Body of pancreas (tissue), 4 donors: ENCODE measurements at regions not wholly inside any gene's neighbourhood (a gene's known extent, or its start where the extent isn't known, plus 50 kb on each side); places are given as distances from the start of the nearest gene placed in this dataset. TPM values are rescaled to one million over a fixed set of nuclear protein-coding genes. Genes with fewer than 3 reads are reported as not detected.

Experiments used
- ATAC-seq: fragments of 150-250 bp; one replicate; pipeline ENCODE4 v1.9.1; 2016
- DNase-seq, 4 donors: peaks; one replicate each; pipeline ENCODE4 v3.0.0-alpha.2; 2019
- H3K27ac ChIP-seq, 4 donors: fragments of 200-600 bp; sonication (generic); 1 replicate in 3 of 4; 2 replicates in 1 of 4; pipeline versions ENCODE4 v1.5.1 to v1.6.1; 2016 to 2019; ENCODE audit warnings: mild to moderate bottlenecking in 1 of 4, mixed read lengths in 1 of 4, moderate library complexity in 1 of 4
- H3K27me3 ChIP-seq, 2 donors: fragments of 200-600 bp; sonication (generic); one replicate each; pipeline ENCODE4 v1.6.0; 2016; ENCODE audit warnings: mild to moderate bottlenecking in 1 of 2
- H3K36me3 ChIP-seq, 2 donors: fragments of 200-600 bp; sonication (generic); replicated peaks in 1 of 2; 2 replicates each; pipeline ENCODE4 v1.5.1; 2016; ENCODE audit warnings: low read depth in 2 of 2; ENCODE audit not compliant: insufficient read depth in 1 of 2
- H3K4me1 ChIP-seq: fragments of 200-600 bp; sonication (generic); one replicate; pipeline ENCODE4 v1.6.0; 2016
- H3K4me3 ChIP-seq, 2 donors: fragments of 200-600 bp; sonication (generic); 1 replicate in 1 of 2; 2 replicates in 1 of 2; pipeline ENCODE4 v1.5.1; 2016 to 2019
- H3K9me3 ChIP-seq, 3 donors: fragments of 200-600 bp; sonication (generic); 1 replicate in 2 of 3; 2 replicates in 1 of 3; pipeline ENCODE4 v1.5.1; 2016
- POLR2A ChIP-seq, 3 donors: fragments of 450-650 bp; IDR thresholded peaks; one replicate each; pipeline ENCODE4 v1.6.1; 2016; ENCODE audit warnings: antibody characterized with exemption in 3 of 3, mild to moderate bottlenecking in 2 of 3
- WGBS, 2 donors: methylation state at CpG; one replicate each; pipeline ENCODE4 v1.1.5; 2017; 5-methylcytosine and 5-hydroxymethylcytosine counted together
- intact Hi-C: fragments of 100-400 bp; cut with DNase I; formaldehyde crosslinking; loops from one replicate; pipeline ENCODE4 v1.15.1; 2023
- small RNA-seq: library from RNA; depleted of rRNA; stranded (forward); fragments of <200 nt; gene quantifications from one replicate; pipeline ENCODE3, GENCODE V24; 2016
- TF ChIP-seq, protein P1 (sequence below), 7 experiments: fragments of 450-650 bp in 4 of 7; fragments of 200-600 bp in 3 of 7; sonication (generic) in 3 of 7; IDR thresholded peaks; one replicate each; pipeline ENCODE4 v1.5.1; 2016 to 2019; ENCODE audit warnings: antibody characterized with exemption in 7 of 7

DNA sequence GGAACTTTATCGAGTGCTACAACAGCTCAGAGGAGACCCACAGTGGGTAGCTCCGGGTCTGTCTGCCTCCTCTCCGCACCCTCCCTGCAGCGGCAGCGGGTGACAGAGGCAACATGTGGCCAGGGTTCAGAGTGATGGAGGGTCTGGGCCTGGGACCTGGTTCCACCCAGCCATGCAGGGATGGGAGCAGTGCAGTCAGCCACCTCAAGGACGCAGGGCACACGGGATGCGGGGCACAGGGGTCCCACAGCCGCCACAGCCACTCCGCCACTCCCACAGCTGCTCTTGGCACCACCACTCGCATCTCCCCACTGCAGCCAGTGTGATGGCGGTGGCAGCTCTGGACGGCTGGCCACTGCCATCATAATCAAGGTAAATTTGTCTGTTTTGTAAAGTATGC lies 892.9 kb downstream of the OLFM4 start:
- no peaks in the 10 kb centered on the region for H3K27me3 ChIP-seq
- H3K27ac ChIP-seq, result no peak overlapping the region
- H3K4me1 ChIP-seq, result no peaks in the 10 kb centered on the region
- TF ChIP-seq POLR2A (IDR thresholded peaks at IDR 0.05), result no peak
- TF ChIP-seq, protein P1, sequence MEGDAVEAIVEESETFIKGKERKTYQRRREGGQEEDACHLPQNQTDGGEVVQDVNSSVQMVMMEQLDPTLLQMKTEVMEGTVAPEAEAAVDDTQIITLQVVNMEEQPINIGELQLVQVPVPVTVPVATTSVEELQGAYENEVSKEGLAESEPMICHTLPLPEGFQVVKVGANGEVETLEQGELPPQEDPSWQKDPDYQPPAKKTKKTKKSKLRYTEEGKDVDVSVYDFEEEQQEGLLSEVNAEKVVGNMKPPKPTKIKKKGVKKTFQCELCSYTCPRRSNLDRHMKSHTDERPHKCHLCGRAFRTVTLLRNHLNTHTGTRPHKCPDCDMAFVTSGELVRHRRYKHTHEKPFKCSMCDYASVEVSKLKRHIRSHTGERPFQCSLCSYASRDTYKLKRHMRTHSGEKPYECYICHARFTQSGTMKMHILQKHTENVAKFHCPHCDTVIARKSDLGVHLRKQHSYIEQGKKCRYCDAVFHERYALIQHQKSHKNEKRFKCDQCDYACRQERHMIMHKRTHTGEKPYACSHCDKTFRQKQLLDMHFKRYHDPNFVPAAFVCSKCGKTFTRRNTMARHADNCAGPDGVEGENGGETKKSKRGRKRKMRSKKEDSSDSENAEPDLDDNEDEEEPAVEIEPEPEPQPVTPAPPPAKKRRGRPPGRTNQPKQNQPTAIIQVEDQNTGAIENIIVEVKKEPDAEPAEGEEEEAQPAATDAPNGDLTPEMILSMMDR (IDR thresholded peaks at IDR 0.05), result no peak
- intact Hi-C loops, result no loop called here
- DNase-seq, result no peak
- ATAC-seq, result no peak
- no peak overlapping the region for H3K4me3 ChIP-seq
- H3K36me3 ChIP-seq, result no peaks in the 10 kb centered on the region
- H3K9me3 ChIP-seq, result no peaks in the 10 kb centered on the region
- 79 to 81% methylated on average over 8 to 13 of the region's 13 CpGs for WGBS, 2 donors

- Histone ChIP-seq H3K4me1 (no peaks in the 10 kb centered on the region), H3K27ac (no peak overlapping the region), H3K36me3 (no peaks in the 10 kb centered on the region), H3K27me3 (no peaks in the 10 kb centered on the region), H3K4me3 (no peak overlapping the region), H3K9me3 (no peaks in the 10 kb centered on the region)
- intact Hi-C loops, result no loop called here
- ATAC-seq, result no peak
- WGBS, 2 donors, result 18 to 57% methylated on average over 1 of the region's 1 CpG
- no peak for TF ChIP-seq POLR2A (IDR thresholded peaks at IDR 0.05)
- TF ChIP-seq, protein P1 (IDR thresholded peaks at IDR 0.05), result no peak
- no peak for DNase-seq
Observed at GRCh38 chr13:53941588-53942190, 913.1 kb downstream of the OLFM4 start.

DNA sequence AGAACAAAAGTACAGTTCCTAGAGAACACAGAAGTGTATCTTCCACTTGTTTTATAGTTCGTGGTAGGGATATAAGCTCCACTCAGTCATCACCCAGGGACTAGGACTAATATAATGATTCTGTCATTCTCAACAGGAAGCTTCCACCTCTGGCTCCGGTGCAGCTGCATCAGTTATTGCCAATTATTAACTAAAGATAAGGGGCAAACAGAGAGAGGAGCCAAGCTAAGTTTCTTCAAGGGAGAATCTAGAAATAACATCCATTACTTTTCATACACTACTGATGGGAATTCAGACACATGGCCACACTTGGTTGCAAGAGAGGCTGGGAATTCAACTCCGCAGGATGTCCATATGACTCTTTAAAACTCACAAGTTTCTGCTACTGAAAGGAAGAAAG lies 917.9 kb downstream of the OLFM4 start:
- TF ChIP-seq, protein P1 (IDR thresholded peaks at IDR 0.05), result no peak
- no peak for TF ChIP-seq POLR2A (IDR thresholded peaks at IDR 0.05)
- peak in 3 of 4 donors; percentile 9 to 39 (median 37) for DNase-seq
- H3K4me1 ChIP-seq, result no peaks in the 10 kb centered on the region
- H3K27me3 ChIP-seq, result no peaks in the 10 kb centered on the region
- no peak overlapping the region for H3K27ac ChIP-seq
- whole genome bisulfite sequencing, 2 donors, result 11 to 13% methylated on average over 3 of the region's 3 CpGs
- no peak overlapping the region for H3K4me3 ChIP-seq
- no peaks in the 10 kb centered on the region for H3K9me3 ChIP-seq
- intact Hi-C loops, result no loop called here
- no peaks in the 10 kb centered on the region for H3K36me3 ChIP-seq
- ATAC-seq, result no peak

DNA sequence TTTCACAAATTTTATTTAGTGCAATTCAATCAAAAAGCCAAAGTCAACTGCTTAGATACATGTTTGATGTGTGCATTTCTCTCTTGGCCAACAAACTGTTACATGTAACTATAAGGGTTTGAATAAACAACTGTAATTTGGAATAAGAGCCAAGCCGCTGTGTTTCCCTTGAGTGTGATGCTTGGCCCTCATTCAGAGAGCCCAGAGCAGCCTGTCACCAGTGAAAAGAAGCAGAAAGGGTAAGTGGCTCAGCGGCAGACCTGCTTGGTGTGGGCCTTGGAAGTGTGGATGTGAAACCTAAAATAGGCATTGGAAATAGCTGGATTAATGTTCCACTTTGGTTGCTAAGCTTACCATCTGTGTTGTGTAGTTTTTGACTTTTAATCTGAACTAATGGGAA lies 924.6 kb downstream of the OLFM4 start:
- no peak for ATAC-seq
- DNase-seq, result no peak
- Histone ChIP-seq H3K27ac (no peak overlapping the region), H3K9me3 (no peaks in the 10 kb centered on the region), H3K4me1 (no peaks in the 10 kb centered on the region), H3K36me3 (no peaks in the 10 kb centered on the region), H3K4me3 (no peak overlapping the region), H3K27me3 (no peaks in the 10 kb centered on the region)
- intact Hi-C loops, result no loop called here
- 56 to 58% methylated on average over 2 of the region's 2 CpGs for WGBS, 2 donors
- TF ChIP-seq, protein P1 (IDR thresholded peaks at IDR 0.05), result no peak
- TF ChIP-seq POLR2A (IDR thresholded peaks at IDR 0.05), result no peak

Small RNA genes in the stretch of these regions (small RNA-seq; reads per million reads assigned to genes)
- not detected for gene RN7SL618P
